ENCODE measurements at regions not wholly inside any gene's neighbourhood (a gene's known extent, or its start where the extent isn't known, plus 50 kb on each side); places are given as distances from the start of the nearest gene placed in this dataset.

DNA sequence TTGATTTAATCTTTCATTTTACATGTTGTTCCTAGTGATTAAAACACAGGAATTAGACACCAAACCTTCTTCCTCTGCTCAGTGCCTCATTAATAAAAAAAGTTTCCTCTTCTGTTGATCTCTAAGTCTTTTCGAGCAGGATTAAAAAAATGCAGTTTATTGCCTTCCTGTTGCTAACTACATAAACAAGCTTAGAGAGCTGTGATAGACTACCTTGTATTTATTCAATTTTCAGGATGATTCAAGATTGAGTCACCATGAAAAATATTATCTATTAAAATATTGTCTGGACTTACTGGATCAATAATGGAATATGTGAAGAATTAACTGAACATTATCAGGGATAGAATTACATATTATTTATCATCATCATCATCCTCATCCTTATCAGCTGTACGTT is 1089.6 kb upstream of the CNTNAP5 start:
- no peak overlapping the region for H4K5ac ChIP-seq (ENCODE audit: insufficient read length, low read depth, low read length)
- no peak overlapping the region for H4K8ac ChIP-seq (ENCODE audit: extremely low read depth, insufficient read depth, low read length)
- no peak for TF ChIP-seq JUN (IDR thresholded peaks at IDR 0.05; ENCODE audit: low read depth, low read length)
- TF ChIP-seq NRF1 (IDR thresholded peaks at IDR 0.05; ENCODE audit: low read depth, low read length) = no peak
- TF ChIP-seq SP4 (IDR thresholded peaks at IDR 0.05; ENCODE audit: low read length) = no peak
- H3K79me1 ChIP-seq (ENCODE audit: low read depth, low read length) = no peaks in the 10 kb centered on the region
- H3K9me3 ChIP-seq (ENCODE audit: insufficient read depth in 2 of 2, low read depth in 1 of 2, low read length in 1 of 2) = no peaks in the 10 kb centered on the region
- H3K23ac ChIP-seq (ENCODE audit: insufficient read length) = no peak overlapping the region
- H2AFZ ChIP-seq (ENCODE audit: low read length) = no peak overlapping the region
- H3K4me2 ChIP-seq (ENCODE audit: insufficient read depth in 1 of 2, low read depth in 2 of 2, low read length in 2 of 2) = no peak overlapping the region
- no peak overlapping the region for H3K27ac ChIP-seq (ENCODE audit: low read depth, low read length)
- H3K9ac ChIP-seq (replicated peaks in 1 of 4; ENCODE audit: extremely low read depth in 1 of 4, low read depth in 3 of 4, low read length in 3 of 4) = no peak overlapping the region
- H3K4me3 ChIP-seq (ENCODE audit: extremely low read depth in 1 of 4, insufficient read depth in 2 of 4, low read depth in 3 of 4, low read length in 4 of 4) = no peak overlapping the region
- no peaks in the 10 kb centered on the region for H3K23me2 ChIP-seq (ENCODE audit: low read depth, low read length)
- H2AK5ac ChIP-seq (ENCODE audit: low read depth, low read length) = no peak overlapping the region
- FAIRE-seq (no peak), DNase-seq (ENCODE audit: low read depth in 1 of 2, low spot score in 2 of 2) (no peak)
- H2BK5ac ChIP-seq (ENCODE audit: low read depth, low read length) = no peak overlapping the region
- H3K4me1 ChIP-seq (replicated peaks in 1 of 4; ENCODE audit: control insufficient read depth in 3 of 4, insufficient read depth in 4 of 4, low read length in 3 of 4) = no peaks in the 10 kb centered on the region
- no peak overlapping the region for H3K18ac ChIP-seq (ENCODE audit: extremely low read depth, low read length)
- ChIA-PET CTCF (ENCODE audit: partially characterized antibody) (no interaction called here), POLR2A (ENCODE audit: partially characterized antibody) (no interaction called here)
- no peak overlapping the region for H2BK12ac ChIP-seq (ENCODE audit: low read depth, low read length)
- no peaks in the 10 kb centered on the region for H3K36me3 ChIP-seq (ENCODE audit: control insufficient read depth in 2 of 4, insufficient read depth in 4 of 4, low read length in 3 of 4)
- no peak overlapping the region for H3K14ac ChIP-seq (ENCODE audit: insufficient read length)
- no peak overlapping the region for H2BK120ac ChIP-seq (replicated peaks; ENCODE audit: low read depth, low read length)
- H3K27me3 ChIP-seq (replicated peaks in 1 of 4; ENCODE audit: control insufficient read depth in 3 of 4, extremely low read depth in 1 of 4, insufficient read depth in 3 of 4, low read length in 3 of 4) = no peaks in the 10 kb centered on the region
- no peak overlapping the region for H2BK15ac ChIP-seq (ENCODE audit: low read length)
- H3K79me2 ChIP-seq (ENCODE audit: control insufficient read depth in 1 of 2, insufficient read depth in 2 of 2, low read length in 2 of 2) = no peaks in the 10 kb centered on the region
- H3K56ac ChIP-seq (replicated peaks; ENCODE audit: insufficient read length, low read depth, low read length) = no peak overlapping the region
- H2BK20ac ChIP-seq (ENCODE audit: low read length) = no peak overlapping the region
- H4K20me1 ChIP-seq (replicated peaks in 1 of 2; ENCODE audit: control insufficient read depth in 1 of 2, insufficient read depth in 2 of 2, low read length in 2 of 2) = no peaks in the 10 kb centered on the region
- H4K91ac ChIP-seq (replicated peaks; ENCODE audit: insufficient read length, low read length) = no peak overlapping the region
- 92% methylated on average over 2 of the region's 2 CpGs; no CpG with 5 or more reads in 1 of the 2 experiments for WGBS, 2 experiments (ENCODE audit: extremely low coverage in 1 of 2, insufficient coverage in 1 of 2, insufficient read length in 1 of 2, insufficient replicate concordance in 2 of 2, low coverage in 1 of 2, low lambda C conversion rate in 2 of 2, missing lambda C conversion rate in 1 of 2)
- no peak overlapping the region for H3K4ac ChIP-seq (replicated peaks; ENCODE audit: insufficient read length, low read depth, low read length)
